WERI-Rb-1 (cell line): ENCODE measurements at regions not wholly inside any gene's neighbourhood (a gene's known extent, or its start where the extent isn't known, plus 50 kb on each side); places are given as distances from the start of the nearest gene placed in this dataset.

Experiments used
- DNase-seq: peaks from one replicate; pipeline ENCODE4 v3.0.0-alpha.2; 2020
- H3K27ac ChIP-seq: fragments of 250-450 bp; sonication (Bioruptor Pico); 2 replicates; pipeline ENCODE4 v1.5.1; 2020; ENCODE audit warnings: mild to moderate bottlenecking, moderate library complexity
- H3K27me3 ChIP-seq: fragments of 250-450 bp; sonication (Bioruptor Pico); 2 replicates; pipeline ENCODE4 v1.5.1; 2021; ENCODE audit warnings: mild to moderate bottlenecking, low read depth, moderate library complexity; ENCODE audit not compliant: insufficient read depth, severe bottlenecking
- H3K36me3 ChIP-seq: fragments of 250-450 bp; sonication (Bioruptor Pico); 2 replicates; pipeline ENCODE4 v1.5.1; 2020; ENCODE audit warnings: mild to moderate bottlenecking, moderate library complexity
- H3K4me3 ChIP-seq: 2 replicates; pipeline ENCODE4 v1.5.1; 2011; ENCODE audit warnings: low read depth, mild to moderate bottlenecking, control low read depth, low read length
- H3K9me3 ChIP-seq: fragments of 250-450 bp; sonication (Bioruptor Pico); 2 replicates; pipeline ENCODE4 v1.5.1; 2021; ENCODE audit warnings: mild to moderate bottlenecking, moderate library complexity; ENCODE audit not compliant: severe bottlenecking
- TF ChIP-seq, protein P1 (sequence below): IDR thresholded peaks from 2 replicates; pipeline ENCODE4 v1.5.1; 2011; ENCODE audit warnings: low read depth, mild to moderate bottlenecking, control low read depth, inconsistent platforms, low read length

DNA sequence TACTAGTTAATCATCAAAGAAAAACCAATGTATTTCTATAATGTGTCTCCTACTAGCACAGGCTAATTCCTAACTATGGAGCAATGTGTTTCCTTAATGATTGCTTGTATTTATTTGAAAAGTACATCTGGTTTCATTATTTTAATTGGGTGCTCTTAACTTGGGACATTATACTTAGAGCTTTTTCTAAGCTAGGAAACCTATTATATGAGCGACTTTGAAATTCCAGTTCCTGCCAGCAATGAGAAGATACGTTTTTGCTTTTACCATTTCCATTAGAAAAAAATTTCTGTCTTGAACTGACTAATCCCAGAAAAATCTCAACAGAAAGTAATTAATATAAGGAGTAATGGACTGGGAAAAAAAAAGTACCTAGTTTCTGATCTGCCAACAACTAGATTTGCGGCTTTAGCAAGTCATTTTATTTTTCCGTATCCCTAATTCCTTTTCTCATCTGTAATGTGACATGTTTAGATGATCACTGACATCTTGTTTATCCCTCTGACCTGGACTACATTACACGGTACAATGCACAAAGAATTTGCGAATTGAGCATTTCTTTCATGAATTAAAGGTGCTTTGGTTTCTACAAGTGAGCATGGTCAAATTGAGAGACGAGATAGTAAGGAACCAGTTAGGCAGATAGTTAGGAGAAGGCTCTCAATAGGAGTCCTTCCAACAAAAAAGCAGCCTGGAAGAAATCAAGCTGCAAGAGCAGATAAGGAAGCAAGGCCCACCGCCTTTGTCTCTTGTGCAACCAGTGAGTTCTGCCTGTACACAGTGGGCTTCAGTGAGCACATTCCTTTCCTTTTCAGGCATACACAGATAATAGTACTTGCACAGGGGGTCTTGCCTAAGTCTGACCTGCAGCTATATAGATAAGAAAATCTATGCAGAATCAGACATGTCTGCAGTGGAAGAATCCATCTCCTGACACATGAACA is 1765.0 kb upstream of the FLRT2 start:
- Histone ChIP-seq H3K36me3 (no peaks in the 10 kb centered on the region), H3K4me3 (no peak overlapping the region), H3K27ac (no peak overlapping the region), H3K9me3 (peaks cover 3% of the 10 kb centered on the region), H3K27me3 (no peaks in the 10 kb centered on the region)
- no peak for DNase-seq
- TF ChIP-seq, protein P1, sequence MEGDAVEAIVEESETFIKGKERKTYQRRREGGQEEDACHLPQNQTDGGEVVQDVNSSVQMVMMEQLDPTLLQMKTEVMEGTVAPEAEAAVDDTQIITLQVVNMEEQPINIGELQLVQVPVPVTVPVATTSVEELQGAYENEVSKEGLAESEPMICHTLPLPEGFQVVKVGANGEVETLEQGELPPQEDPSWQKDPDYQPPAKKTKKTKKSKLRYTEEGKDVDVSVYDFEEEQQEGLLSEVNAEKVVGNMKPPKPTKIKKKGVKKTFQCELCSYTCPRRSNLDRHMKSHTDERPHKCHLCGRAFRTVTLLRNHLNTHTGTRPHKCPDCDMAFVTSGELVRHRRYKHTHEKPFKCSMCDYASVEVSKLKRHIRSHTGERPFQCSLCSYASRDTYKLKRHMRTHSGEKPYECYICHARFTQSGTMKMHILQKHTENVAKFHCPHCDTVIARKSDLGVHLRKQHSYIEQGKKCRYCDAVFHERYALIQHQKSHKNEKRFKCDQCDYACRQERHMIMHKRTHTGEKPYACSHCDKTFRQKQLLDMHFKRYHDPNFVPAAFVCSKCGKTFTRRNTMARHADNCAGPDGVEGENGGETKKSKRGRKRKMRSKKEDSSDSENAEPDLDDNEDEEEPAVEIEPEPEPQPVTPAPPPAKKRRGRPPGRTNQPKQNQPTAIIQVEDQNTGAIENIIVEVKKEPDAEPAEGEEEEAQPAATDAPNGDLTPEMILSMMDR, result no peak

DNA sequence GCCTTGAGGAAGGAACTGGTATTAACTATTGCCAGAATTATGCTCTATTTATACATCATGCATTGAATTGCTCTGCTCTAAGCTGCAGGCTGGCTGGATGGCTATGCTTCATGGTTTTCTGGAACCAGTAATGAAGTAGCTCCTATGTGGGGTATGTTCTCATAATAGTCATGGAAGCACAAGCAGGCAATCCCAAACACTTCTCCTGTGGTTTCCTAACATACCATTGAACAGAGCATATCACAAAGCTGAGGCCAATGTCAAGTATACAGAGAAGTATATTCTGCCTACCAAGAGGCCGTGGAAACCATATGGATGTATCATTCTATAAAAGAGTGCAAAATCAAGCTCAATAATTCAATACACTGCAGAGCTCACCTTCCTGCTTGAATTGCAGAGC is 1752.4 kb upstream of the FLRT2 start:
- TF ChIP-seq, protein P1, result no peak
- H3K4me3 ChIP-seq, result no peak overlapping the region
- DNase-seq, result no peak
- H3K27me3 ChIP-seq, result no peaks in the 10 kb centered on the region
- no peaks in the 10 kb centered on the region for H3K9me3 ChIP-seq
- no peaks in the 10 kb centered on the region for H3K36me3 ChIP-seq
- H3K27ac ChIP-seq, result no peak overlapping the region

DNA sequence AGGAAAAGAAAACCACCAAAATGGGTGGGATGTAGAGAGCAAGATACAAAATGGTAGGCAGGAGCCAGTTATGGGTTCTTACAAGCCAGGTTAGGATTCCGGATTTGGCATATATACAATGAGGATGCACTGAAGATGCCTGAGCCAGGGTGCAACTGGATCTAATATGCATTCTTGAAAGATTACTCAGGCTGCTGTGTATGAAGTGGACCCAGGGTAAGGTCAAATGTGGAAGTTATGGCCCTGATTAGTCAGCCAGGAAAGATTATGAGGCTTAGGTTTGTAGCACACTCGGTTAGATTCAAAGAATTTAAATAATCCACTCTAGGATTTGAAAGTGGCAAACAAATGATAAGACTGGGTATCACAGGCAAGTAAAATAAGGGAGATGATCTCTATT is 1750.7 kb upstream of the FLRT2 start:
- DNase-seq, result peak; percentile 18
- no peaks in the 10 kb centered on the region for H3K36me3 ChIP-seq
- no peak overlapping the region for H3K4me3 ChIP-seq
- TF ChIP-seq, protein P1, result no peak
- H3K27me3 ChIP-seq, result no peaks in the 10 kb centered on the region
- no peaks in the 10 kb centered on the region for H3K9me3 ChIP-seq
- no peak overlapping the region for H3K27ac ChIP-seq

DNA sequence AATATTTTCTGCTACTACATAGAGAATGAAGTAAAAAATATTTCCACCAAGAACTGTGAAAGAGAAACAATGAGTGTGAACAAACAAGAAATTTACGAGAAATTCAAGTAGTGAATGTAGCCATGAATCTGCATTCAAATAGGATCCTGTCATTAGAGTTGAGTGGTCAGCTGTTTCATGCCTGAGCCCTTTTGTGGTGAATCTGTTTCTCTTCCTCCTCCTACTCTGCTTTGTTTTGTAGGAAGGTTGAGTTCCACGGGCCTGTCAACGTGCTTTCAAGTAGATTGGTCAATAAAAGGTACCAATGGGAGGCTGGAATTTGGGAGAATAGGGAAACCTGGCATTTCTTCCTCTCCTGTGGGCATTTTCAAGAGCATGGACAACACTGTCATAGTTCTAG is 1749.6 kb upstream of the FLRT2 start:
- DNase-seq, result no peak
- no peaks in the 10 kb centered on the region for H3K36me3 ChIP-seq
- no peak overlapping the region for H3K4me3 ChIP-seq
- TF ChIP-seq, protein P1, result no peak
- H3K9me3 ChIP-seq, result no peaks in the 10 kb centered on the region
- no peaks in the 10 kb centered on the region for H3K27me3 ChIP-seq
- H3K27ac ChIP-seq, result no peak overlapping the region

DNA sequence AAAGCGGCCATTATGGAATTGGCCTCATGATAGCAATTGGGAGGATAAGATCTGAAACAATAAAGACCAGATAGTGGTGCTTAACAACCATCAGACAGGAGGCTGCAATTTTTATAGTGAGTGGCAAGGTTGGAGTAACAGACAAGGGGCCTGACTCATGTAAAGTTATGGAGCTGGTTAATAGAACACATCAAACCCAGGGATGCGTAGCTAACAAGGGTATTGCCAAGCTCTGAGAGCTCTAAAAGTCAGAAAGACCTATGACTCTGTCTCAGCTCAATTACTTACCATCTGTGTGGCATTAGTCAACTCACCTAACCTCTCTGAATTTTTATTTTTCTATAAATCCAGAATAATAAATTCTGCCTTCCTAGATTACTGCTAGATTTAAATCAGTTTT is 1731.5 kb upstream of the FLRT2 start:
- Histone ChIP-seq H3K9me3 (no peaks in the 10 kb centered on the region), H3K27ac (no peak overlapping the region), H3K36me3 (no peaks in the 10 kb centered on the region), H3K27me3 (no peaks in the 10 kb centered on the region), H3K4me3 (no peak overlapping the region)
- TF ChIP-seq, protein P1, result no peak
- DNase-seq, result no peak

DNA sequence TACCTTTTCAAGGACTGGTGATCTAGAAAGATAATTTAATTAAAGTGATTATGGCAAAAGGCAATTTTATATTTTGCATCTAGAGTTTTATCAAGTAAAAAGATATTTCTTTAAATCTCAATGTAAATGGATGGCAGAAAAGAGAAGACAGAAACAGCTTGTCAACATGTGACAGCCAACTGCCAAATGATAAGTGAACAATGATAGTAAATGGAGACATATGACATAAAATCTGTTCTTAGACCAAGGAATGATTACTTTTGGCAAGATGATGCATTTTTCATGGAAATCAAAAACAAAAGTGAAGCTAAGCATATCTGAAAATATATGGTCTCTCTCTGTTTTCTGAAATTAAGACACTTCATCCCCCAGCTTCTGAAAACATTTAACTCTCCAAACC is 1730.7 kb upstream of the FLRT2 start:
- no peak for DNase-seq
- Histone ChIP-seq H3K36me3 (no peaks in the 10 kb centered on the region), H3K9me3 (no peaks in the 10 kb centered on the region), H3K4me3 (no peak overlapping the region), H3K27me3 (no peaks in the 10 kb centered on the region), H3K27ac (no peak overlapping the region)
- TF ChIP-seq, protein P1, result no peak
